ENCODE measurements at regions not wholly inside any gene's neighbourhood (a gene's known extent, or its start where the extent isn't known, plus 50 kb on each side); places are given as distances from the start of the nearest gene placed in this dataset.

GRCh38 chr11:70811483-70811882, 413.2 kb downstream of the CTTN start:
- Histone ChIP-seq H3K4me3 (ENCODE audit: insufficient read depth, low read depth, low read length) (no peak overlapping the region), H3K79me2 (ENCODE audit: insufficient read depth, low read length) (no peaks in the 10 kb centered on the region), H2AFZ (ENCODE audit: low read depth, low read length) (no peak overlapping the region), H3K9ac (ENCODE audit: low read length) (no peak overlapping the region), H3K27ac (ENCODE audit: low read depth, low read length) (no peak overlapping the region), H3K4me2 (ENCODE audit: low read length) (no peak overlapping the region), H3K36me3 (ENCODE audit: insufficient read depth, low read length) (no peaks in the 10 kb centered on the region), H3K4me1 (ENCODE audit: insufficient read depth, low read length) (no peaks in the 10 kb centered on the region), H3K27me3 (ENCODE audit: insufficient read depth, low read length) (peaks cover 2% of the 10 kb centered on the region), H4K20me1 (ENCODE audit: insufficient read depth, low read length) (no peaks in the 10 kb centered on the region), H3K9me3 (ENCODE audit: insufficient read depth, low read depth, low read length) (no peaks in the 10 kb centered on the region)
- H3K36me3 Mint-ChIP-seq (ENCODE audit: low read depth, unreplicated experiment), result peaks cover 3% of the 10 kb centered on the region
- TF ChIP-seq CTCF (IDR thresholded peaks at IDR 0.05; ENCODE audit: insufficient read depth, low read depth, low read length) (no peak), EZH2 (IDR thresholded peaks at IDR 0.05; ENCODE audit: insufficient read depth, low read length) (no peak)
- H3K9me3 Mint-ChIP-seq (ENCODE audit: unreplicated experiment), result peaks cover 3% of the 10 kb centered on the region
- no peak overlapping the region for H3K27ac Mint-ChIP-seq (ENCODE audit: unreplicated experiment)
- no peak overlapping the region for H3K4me3 Mint-ChIP-seq (ENCODE audit: unreplicated experiment)
- FAIRE-seq, result no peak
- no peaks in the 10 kb centered on the region for H3K4me1 Mint-ChIP-seq (ENCODE audit: low read depth, unreplicated experiment)
- peaks cover 33% of the 10 kb centered on the region for H3K27me3 Mint-ChIP-seq (ENCODE audit: low read depth, unreplicated experiment)
- no peak for DNase-seq (ENCODE audit: low read depth)

GRCh38 chr11:70811915-70812314, 413.6 kb downstream of the CTTN start:
- peaks cover 2% of the 10 kb centered on the region for H3K27me3 ChIP-seq (ENCODE audit: insufficient read depth, low read length)
- H3K9ac ChIP-seq (ENCODE audit: low read length), result no peak overlapping the region
- H3K27ac ChIP-seq (ENCODE audit: low read depth, low read length), result no peak overlapping the region
- Mint-ChIP-seq H3K4me3 (ENCODE audit: unreplicated experiment) (no peak overlapping the region), H3K36me3 (ENCODE audit: low read depth, unreplicated experiment) (peaks cover 3% of the 10 kb centered on the region), H3K27me3 (ENCODE audit: low read depth, unreplicated experiment) (peaks cover 34% of the 10 kb centered on the region), H3K4me1 (ENCODE audit: low read depth, unreplicated experiment) (no peaks in the 10 kb centered on the region), H3K9me3 (ENCODE audit: unreplicated experiment) (peaks cover 3% of the 10 kb centered on the region), H3K27ac (ENCODE audit: unreplicated experiment) (no peak overlapping the region)
- H2AFZ ChIP-seq (ENCODE audit: low read depth, low read length), result no peak overlapping the region
- no peak for DNase-seq (ENCODE audit: low read depth)
- no peak for FAIRE-seq
- TF ChIP-seq EZH2 (IDR thresholded peaks at IDR 0.05; ENCODE audit: insufficient read depth, low read length) (no peak), CTCF (IDR thresholded peaks at IDR 0.05; ENCODE audit: insufficient read depth, low read depth, low read length) (no peak)
- no peak overlapping the region for H3K4me2 ChIP-seq (ENCODE audit: low read length)
- H3K79me2 ChIP-seq (ENCODE audit: insufficient read depth, low read length), result no peaks in the 10 kb centered on the region
- no peak overlapping the region for H3K4me3 ChIP-seq (ENCODE audit: insufficient read depth, low read depth, low read length)
- H4K20me1 ChIP-seq (ENCODE audit: insufficient read depth, low read length), result no peaks in the 10 kb centered on the region
- no peaks in the 10 kb centered on the region for H3K36me3 ChIP-seq (ENCODE audit: insufficient read depth, low read length)
- H3K9me3 ChIP-seq (ENCODE audit: insufficient read depth, low read depth, low read length), result no peaks in the 10 kb centered on the region
- no peaks in the 10 kb centered on the region for H3K4me1 ChIP-seq (ENCODE audit: insufficient read depth, low read length)

- FAIRE-seq (no peak), DNase-seq (ENCODE audit: low read depth) (no peak)
- H4K20me1 ChIP-seq (ENCODE audit: insufficient read depth, low read length), result no peaks in the 10 kb centered on the region
- no peaks in the 10 kb centered on the region for H3K79me2 ChIP-seq (ENCODE audit: insufficient read depth, low read length)
- H3K27ac Mint-ChIP-seq (ENCODE audit: unreplicated experiment), result peak overlapping the region; percentile 66
- no peak overlapping the region for H3K4me3 ChIP-seq (ENCODE audit: insufficient read depth, low read depth, low read length)
- no peak overlapping the region for H3K4me2 ChIP-seq (ENCODE audit: low read length)
- no peak overlapping the region for H3K4me3 Mint-ChIP-seq (ENCODE audit: unreplicated experiment)
- peaks cover 32% of the 10 kb centered on the region for H3K27me3 Mint-ChIP-seq (ENCODE audit: low read depth, unreplicated experiment)
- H3K36me3 Mint-ChIP-seq (ENCODE audit: low read depth, unreplicated experiment), result peaks cover 3% of the 10 kb centered on the region
- H3K4me1 Mint-ChIP-seq (ENCODE audit: low read depth, unreplicated experiment), result no peaks in the 10 kb centered on the region
- H3K27me3 ChIP-seq (ENCODE audit: insufficient read depth, low read length), result peaks cover 2% of the 10 kb centered on the region
- no peaks in the 10 kb centered on the region for H3K9me3 ChIP-seq (ENCODE audit: insufficient read depth, low read depth, low read length)
- H3K27ac ChIP-seq (ENCODE audit: low read depth, low read length), result no peak overlapping the region
- TF ChIP-seq CTCF (IDR thresholded peaks at IDR 0.05; ENCODE audit: insufficient read depth, low read depth, low read length) (no peak), EZH2 (IDR thresholded peaks at IDR 0.05; ENCODE audit: insufficient read depth, low read length) (no peak)
- H3K36me3 ChIP-seq (ENCODE audit: insufficient read depth, low read length), result no peaks in the 10 kb centered on the region
- no peaks in the 10 kb centered on the region for H3K4me1 ChIP-seq (ENCODE audit: insufficient read depth, low read length)
- peaks cover 3% of the 10 kb centered on the region for H3K9me3 Mint-ChIP-seq (ENCODE audit: unreplicated experiment)
- H3K9ac ChIP-seq (ENCODE audit: low read length), result no peak overlapping the region
- H2AFZ ChIP-seq (ENCODE audit: low read depth, low read length), result no peak overlapping the region
Observed at GRCh38 chr11:70812472-70812871, 414.1 kb downstream of the CTTN start.
